Body of pancreas (tissue), 4 donors: ENCODE measurements at regions not wholly inside any gene's neighbourhood (a gene's known extent, or its start where the extent isn't known, plus 50 kb on each side); places are given as distances from the start of the nearest gene placed in this dataset.

ENCODE experiments used
- ATAC-seq: fragments of 150-250 bp; one replicate; pipeline ENCODE4 v1.9.1; 2016
- DNase-seq, 4 donors: peaks; one replicate each; pipeline ENCODE4 v3.0.0-alpha.2; 2019
- H3K27ac ChIP-seq, 4 donors: fragments of 200-600 bp; sonication (generic); 1 replicate in 3 of 4; 2 replicates in 1 of 4; pipeline versions ENCODE4 v1.5.1 to v1.6.1; 2016 to 2019; ENCODE audit warnings: mild to moderate bottlenecking in 1 of 4, mixed read lengths in 1 of 4, moderate library complexity in 1 of 4
- H3K27me3 ChIP-seq, 2 donors: fragments of 200-600 bp; sonication (generic); one replicate each; pipeline ENCODE4 v1.6.0; 2016; ENCODE audit warnings: mild to moderate bottlenecking in 1 of 2
- H3K36me3 ChIP-seq, 2 donors: fragments of 200-600 bp; sonication (generic); replicated peaks in 1 of 2; 2 replicates each; pipeline ENCODE4 v1.5.1; 2016; ENCODE audit warnings: low read depth in 2 of 2; ENCODE audit not compliant: insufficient read depth in 1 of 2
- H3K4me1 ChIP-seq: fragments of 200-600 bp; sonication (generic); one replicate; pipeline ENCODE4 v1.6.0; 2016
- H3K4me3 ChIP-seq, 2 donors: fragments of 200-600 bp; sonication (generic); 1 replicate in 1 of 2; 2 replicates in 1 of 2; pipeline ENCODE4 v1.5.1; 2016 to 2019
- H3K9me3 ChIP-seq, 3 donors: fragments of 200-600 bp; sonication (generic); 1 replicate in 2 of 3; 2 replicates in 1 of 3; pipeline ENCODE4 v1.5.1; 2016
- CTCF ChIP-seq, 7 experiments: fragments of 450-650 bp in 4 of 7; fragments of 200-600 bp in 3 of 7; sonication (generic) in 3 of 7; IDR thresholded peaks; one replicate each; pipeline ENCODE4 v1.5.1; 2016 to 2019; ENCODE audit warnings: antibody characterized with exemption in 7 of 7
- POLR2A ChIP-seq, 3 donors: fragments of 450-650 bp; IDR thresholded peaks; one replicate each; pipeline ENCODE4 v1.6.1; 2016; ENCODE audit warnings: antibody characterized with exemption in 3 of 3, mild to moderate bottlenecking in 2 of 3
- WGBS, 2 donors: methylation state at CpG; one replicate each; pipeline ENCODE4 v1.1.5; 2017; 5-methylcytosine and 5-hydroxymethylcytosine counted together
- intact Hi-C: fragments of 100-400 bp; cut with DNase I; formaldehyde crosslinking; loops from one replicate; pipeline ENCODE4 v1.15.1; 2023

- no peaks in the 10 kb centered on the region for H3K27me3 ChIP-seq
- intact Hi-C loops, result no loop called here
- H3K4me1 ChIP-seq, result no peaks in the 10 kb centered on the region
- no peaks in the 10 kb centered on the region for H3K36me3 ChIP-seq
- H3K9me3 ChIP-seq, result no peaks in the 10 kb centered on the region
- no peak overlapping the region for H3K4me3 ChIP-seq
- no peak for ATAC-seq
- WGBS, 2 donors, result 13 to 20% methylated on average over 2 of the region's 2 CpGs
- H3K27ac ChIP-seq, result no peak overlapping the region
- no peak for DNase-seq
- TF ChIP-seq POLR2A (IDR thresholded peaks at IDR 0.05) (no peak), CTCF (IDR thresholded peaks at IDR 0.05) (no peak)
These were observed 57.5 kb upstream of the ACAN start for GRCh38 chr15:88745696-88746095.

GRCh38 chr15:88746451-88746850 lies 56.8 kb upstream of the ACAN start:
- Histone ChIP-seq H3K9me3 (no peaks in the 10 kb centered on the region), H3K4me1 (no peaks in the 10 kb centered on the region), H3K27ac (no peak overlapping the region), H3K36me3 (no peaks in the 10 kb centered on the region), H3K27me3 (no peaks in the 10 kb centered on the region), H3K4me3 (no peak overlapping the region)
- TF ChIP-seq CTCF (IDR thresholded peaks at IDR 0.05) (no peak), POLR2A (IDR thresholded peaks at IDR 0.05) (no peak)
- WGBS, 2 donors, result 24 to 29% methylated on average over 5 of the region's 5 CpGs
- ATAC-seq (no peak), DNase-seq (no peak)
- intact Hi-C loops, result no loop called here

GRCh38 chr15:88747111-88747510 lies 56.1 kb upstream of the ACAN start:
- Histone ChIP-seq H3K9me3 (no peaks in the 10 kb centered on the region), H3K4me3 (no peak overlapping the region), H3K36me3 (no peaks in the 10 kb centered on the region), H3K27ac (no peak overlapping the region), H3K27me3 (no peaks in the 10 kb centered on the region), H3K4me1 (no peaks in the 10 kb centered on the region)
- DNase-seq (no peak), ATAC-seq (no peak)
- intact Hi-C loops, result no loop called here
- WGBS, 2 donors, result 47 to 80% methylated on average over 1 of the region's 1 CpG
- no peak for TF ChIP-seq POLR2A (IDR thresholded peaks at IDR 0.05)
- no peak for TF ChIP-seq CTCF (IDR thresholded peaks at IDR 0.05)

GRCh38 chr15:88747631-88748030 lies 55.6 kb upstream of the ACAN start:
- Histone ChIP-seq H3K4me3 (no peak overlapping the region), H3K27ac (no peak overlapping the region), H3K9me3 (no peaks in the 10 kb centered on the region), H3K36me3 (no peaks in the 10 kb centered on the region), H3K27me3 (no peaks in the 10 kb centered on the region), H3K4me1 (no peaks in the 10 kb centered on the region)
- TF ChIP-seq CTCF (IDR thresholded peaks at IDR 0.05) (no peak), POLR2A (IDR thresholded peaks at IDR 0.05) (no peak)
- ATAC-seq (no peak), DNase-seq (no peak)
- 52 to 63% methylated on average over 2 of the region's 2 CpGs for WGBS, 2 donors
- intact Hi-C loops, result no loop called here

- no peaks in the 10 kb centered on the region for H3K4me1 ChIP-seq
- 67 to 69% methylated on average over 3 of the region's 3 CpGs for WGBS, 2 donors
- H3K27ac ChIP-seq, result no peak overlapping the region
- no peak overlapping the region for H3K4me3 ChIP-seq
- no peaks in the 10 kb centered on the region for H3K27me3 ChIP-seq
- no peak for TF ChIP-seq POLR2A (IDR thresholded peaks at IDR 0.05)
- no peak for TF ChIP-seq CTCF (IDR thresholded peaks at IDR 0.05)
- no peaks in the 10 kb centered on the region for H3K36me3 ChIP-seq
- intact Hi-C loops, result no loop called here
- ATAC-seq (no peak), DNase-seq (no peak)
- no peaks in the 10 kb centered on the region for H3K9me3 ChIP-seq
These were observed 55.2 kb upstream of the ACAN start for GRCh38 chr15:88748081-88748480.
